ENCODE measurements at regions not wholly inside any gene's neighbourhood (a gene's known extent, or its start where the extent isn't known, plus 50 kb on each side); places are given as distances from the start of the nearest gene placed in this dataset.

DNA sequence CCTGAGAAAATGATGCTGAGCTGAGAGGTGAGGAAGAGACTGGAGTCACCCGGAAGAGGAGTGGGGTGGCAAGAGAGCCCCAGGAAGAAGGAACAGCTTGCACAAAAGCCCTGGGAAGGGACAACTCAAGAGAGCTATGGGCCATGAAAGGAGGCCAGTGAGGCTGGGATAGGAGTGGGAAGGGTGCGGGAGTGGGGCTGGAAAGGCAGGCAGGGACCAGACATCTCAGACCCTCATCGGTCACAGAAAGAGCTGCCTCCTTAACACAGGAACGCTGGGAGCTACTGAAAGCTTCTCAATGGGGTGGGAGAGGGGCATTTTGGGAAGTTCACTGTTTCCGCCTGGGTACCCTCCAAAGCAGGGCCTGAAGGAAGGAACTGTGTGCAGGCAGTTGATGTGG is 122.0 kb upstream of the UNC5B start:
- TF ChIP-seq, protein P1, sequence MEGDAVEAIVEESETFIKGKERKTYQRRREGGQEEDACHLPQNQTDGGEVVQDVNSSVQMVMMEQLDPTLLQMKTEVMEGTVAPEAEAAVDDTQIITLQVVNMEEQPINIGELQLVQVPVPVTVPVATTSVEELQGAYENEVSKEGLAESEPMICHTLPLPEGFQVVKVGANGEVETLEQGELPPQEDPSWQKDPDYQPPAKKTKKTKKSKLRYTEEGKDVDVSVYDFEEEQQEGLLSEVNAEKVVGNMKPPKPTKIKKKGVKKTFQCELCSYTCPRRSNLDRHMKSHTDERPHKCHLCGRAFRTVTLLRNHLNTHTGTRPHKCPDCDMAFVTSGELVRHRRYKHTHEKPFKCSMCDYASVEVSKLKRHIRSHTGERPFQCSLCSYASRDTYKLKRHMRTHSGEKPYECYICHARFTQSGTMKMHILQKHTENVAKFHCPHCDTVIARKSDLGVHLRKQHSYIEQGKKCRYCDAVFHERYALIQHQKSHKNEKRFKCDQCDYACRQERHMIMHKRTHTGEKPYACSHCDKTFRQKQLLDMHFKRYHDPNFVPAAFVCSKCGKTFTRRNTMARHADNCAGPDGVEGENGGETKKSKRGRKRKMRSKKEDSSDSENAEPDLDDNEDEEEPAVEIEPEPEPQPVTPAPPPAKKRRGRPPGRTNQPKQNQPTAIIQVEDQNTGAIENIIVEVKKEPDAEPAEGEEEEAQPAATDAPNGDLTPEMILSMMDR (conservative IDR thresholded peaks at IDR 0.05; ENCODE audit: low read depth, low read length): no peak
- TF ChIP-seq CEBPB (IDR thresholded peaks at IDR 0.05; ENCODE audit: low read depth, low read length) (no peak), SMC3 (IDR thresholded peaks at IDR 0.05; ENCODE audit: low read depth, low read length) (no peak), POLR2A (IDR thresholded peaks at IDR 0.05; ENCODE audit: low read depth, low read length) (no peak), RFX5 (IDR thresholded peaks at IDR 0.05; ENCODE audit: low read depth, low read length) (no peak)

All from IMR-90 (cell line).